WTC11 (cell line): ENCODE measurements at regions not wholly inside any gene's neighbourhood (a gene's known extent, or its start where the extent isn't known, plus 50 kb on each side); places are given as distances from the start of the nearest gene placed in this dataset.

Experiments used
- ATAC-seq: fragments of 200-7000 bp; cut with Tn5 transposase; 2 replicates; pipeline ENCODE4 v1.10.0; 2021; ENCODE audit warnings: mild to moderate bottlenecking, moderate library complexity
- CTCF ChIA-PET: fragments of 300-600 bp; sonication (Branson Sonifier 250); formaldehyde crosslinking; loops from one replicate; lab custom pipeline; 2021; ENCODE audit warnings: antibody characterized with exemption; lab: Charles Lee
- POLR2A ChIA-PET: fragments of 350-600 bp; sonication (Branson Sonifier 250); formaldehyde crosslinking; loops from one replicate; lab custom pipeline; 2021; ENCODE audit warnings: antibody characterized with exemption; lab: Charles Lee
- DNase-seq: peaks from one replicate; pipeline ENCODE4 v3.0.0; 2021; ENCODE audit warnings: low spot score
- H3K27ac Mint-ChIP-seq: 2 replicates; pipeline ENCODE4 v1.8.0; 2021; ENCODE audit warnings: mixed read lengths
- H3K27me3 Mint-ChIP-seq: 2 replicates; pipeline ENCODE4 v1.8.0; 2021; ENCODE audit warnings: low read depth, mild to moderate bottlenecking, moderate library complexity, mixed read lengths
- H3K36me3 Mint-ChIP-seq: 2 replicates; pipeline ENCODE4 v1.8.0; 2021; ENCODE audit warnings: mixed read lengths
- H3K4me1 Mint-ChIP-seq: 2 replicates; pipeline ENCODE4 v1.8.0; 2022; ENCODE audit warnings: mixed read lengths
- H3K4me3 Mint-ChIP-seq: 2 replicates; pipeline ENCODE4 v1.8.0; 2021; ENCODE audit warnings: mild to moderate bottlenecking, moderate library complexity, mixed read lengths
- H3K9me3 Mint-ChIP-seq: 2 replicates; pipeline ENCODE4 v1.8.0; 2021; ENCODE audit warnings: mixed read lengths
- AR ChIP-seq: fragments of 250-450 bp; sonication (Bioruptor Pico); IDR thresholded peaks from 2 replicates; pipeline ENCODE4 v1.9.0; 2021; ENCODE audit warnings: mild to moderate bottlenecking
- ATF3 ChIP-seq: sonication (generic); formaldehyde crosslinking; conservative IDR thresholded peaks from 2 replicates; pipeline ENCODE4 v1.8.1; 2022; ENCODE audit warnings: mild to moderate bottlenecking, missing genetic modification reagents
- CDX4 ChIP-seq: fragments of 250-450 bp; sonication (Bioruptor Pico); IDR thresholded peaks from 2 replicates; pipeline ENCODE4 v1.9.0; 2021; ENCODE audit warnings: moderate library complexity, mild to moderate bottlenecking, inconsistent platforms, borderline replicate concordance
- ELF4 ChIP-seq: sonication (generic); formaldehyde crosslinking; IDR thresholded peaks from 2 replicates; pipeline ENCODE4 v1.8.1; 2022; ENCODE audit warnings: low read depth, mild to moderate bottlenecking, moderate library complexity, missing genetic modification reagents
- ETV6 ChIP-seq: sonication (generic); formaldehyde crosslinking; IDR thresholded peaks from 2 replicates; pipeline ENCODE4 v1.8.1; 2022; ENCODE audit warnings: mild to moderate bottlenecking, missing genetic modification reagents
- FOXJ3 ChIP-seq: sonication (generic); formaldehyde crosslinking; IDR thresholded peaks from 2 replicates; pipeline ENCODE4 v1.9.0; 2021; ENCODE audit warnings: missing genetic modification reagents, mild to moderate bottlenecking, borderline replicate concordance
- FOXP1 ChIP-seq: sonication (generic); formaldehyde crosslinking; IDR thresholded peaks from 2 replicates; pipeline ENCODE4 v1.8.0; 2022; ENCODE audit warnings: missing genetic modification reagents, mild to moderate bottlenecking, moderate library complexity, borderline replicate concordance
- GABPB1 ChIP-seq: sonication (generic); formaldehyde crosslinking; IDR thresholded peaks from 2 replicates; pipeline ENCODE4 v1.8.1; 2023; ENCODE audit warnings: mild to moderate bottlenecking, missing genetic modification reagents
- GTF2I ChIP-seq: fragments of 250-450 bp; sonication (Bioruptor Pico); conservative IDR thresholded peaks from 2 replicates; pipeline ENCODE4 v1.4.0; 2021; ENCODE audit warnings: mild to moderate bottlenecking
- HMGXB4 ChIP-seq: sonication (generic); formaldehyde crosslinking; IDR thresholded peaks from 2 replicates; pipeline ENCODE4 v1.8.1; 2023; ENCODE audit warnings: mild to moderate bottlenecking, moderate library complexity, missing genetic modification reagents
- MAX ChIP-seq: sonication (generic); formaldehyde crosslinking; IDR thresholded peaks from 2 replicates; pipeline ENCODE4 v1.8.0; 2022; ENCODE audit warnings: mild to moderate bottlenecking, missing genetic modification reagents
- MLX ChIP-seq: sonication (generic); formaldehyde crosslinking; IDR thresholded peaks from 2 replicates; pipeline ENCODE4 v1.8.1; 2023; ENCODE audit warnings: mild to moderate bottlenecking, missing genetic modification reagents, moderate library complexity
- RORB ChIP-seq: fragments of 250-450 bp; sonication (Bioruptor Pico); IDR thresholded peaks from 2 replicates; pipeline ENCODE4 v1.9.0; 2021; ENCODE audit warnings: mild to moderate bottlenecking
- ZNF416 ChIP-seq: fragments of 250-450 bp; sonication (Bioruptor Pico); IDR thresholded peaks from 2 replicates; pipeline ENCODE4 v1.9.0; 2021; ENCODE audit warnings: mild to moderate bottlenecking, inconsistent platforms
- ZNF423 ChIP-seq: fragments of 250-450 bp; sonication (Bioruptor Pico); IDR thresholded peaks from 2 replicates; pipeline ENCODE4 v2.1.2; 2022; ENCODE audit warnings: mild to moderate bottlenecking, moderate library complexity
- ZNF512 ChIP-seq: sonication (generic); formaldehyde crosslinking; IDR thresholded peaks from 2 replicates; pipeline ENCODE4 v1.8.1; 2022; ENCODE audit warnings: missing genetic modification reagents, borderline replicate concordance

GRCh38 chr12:83349907-83350611 is 663.4 kb downstream of the TMTC2 start:
- CTCF ChIA-PET: no interaction called here
- POLR2A ChIA-PET: no interaction called here
- ATAC-seq (no peak), DNase-seq (no peak)
- Mint-ChIP-seq H3K4me1 (no peaks in the 10 kb centered on the region), H3K9me3 (no peaks in the 10 kb centered on the region), H3K4me3 (no peak overlapping the region), H3K27me3 (no peaks in the 10 kb centered on the region), H3K36me3 (no peaks in the 10 kb centered on the region), H3K27ac (no peak overlapping the region)
- TF ChIP-seq ZNF416 (CRISPR knock-in tag) (no peak), ATF3 (CRISPR knock-in tag) (no peak), ZNF423 (CRISPR knock-in tag) (no peak), FOXP1 (CRISPR knock-in tag) (no peak), MLX (no peak)

GRCh38 chr12:83346333-83346732 is 659.6 kb downstream of the TMTC2 start:
- Mint-ChIP-seq H3K4me1 (no peaks in the 10 kb centered on the region), H3K4me3 (no peak overlapping the region)

GRCh38 chr12:83343767-83344166 is 657.1 kb downstream of the TMTC2 start:
- Mint-ChIP-seq H3K36me3 (peaks cover 4% of the 10 kb centered on the region; the same call in 1 of the 2 replicates), H3K9me3 (peaks cover 31% of the 10 kb centered on the region), H3K4me1 (peaks cover under 1% of the 10 kb centered on the region; the same call in 1 of the 2 replicates), H3K27ac (no peak overlapping the region), H3K27me3 (no peaks in the 10 kb centered on the region), H3K4me3 (no peak overlapping the region)
- ATAC-seq (no peak), DNase-seq (no peak)
- ChIA-PET CTCF (no interaction called here), POLR2A (no interaction called here)
- TF ChIP-seq AR: no peak
- TF ChIP-seq GTF2I (CRISPR knock-in tag): no peak
- TF ChIP-seq FOXJ3: no peak
- TF ChIP-seq RORB (CRISPR knock-in tag): no peak
- TF ChIP-seq MAX (CRISPR knock-in tag): no peak
- TF ChIP-seq ZNF512 (CRISPR knock-in tag): no peak
- no peak for TF ChIP-seq ETV6
- no peak for TF ChIP-seq GABPB1 (CRISPR knock-in tag)
- TF ChIP-seq HMGXB4 (CRISPR knock-in tag): no peak
- TF ChIP-seq CDX4 (CRISPR knock-in tag): no peak

More at GRCh38 chr12:83346333-83346732, 659.6 kb downstream of the TMTC2 start:
- no peak for DNase-seq
- peaks cover 26% of the 10 kb centered on the region for H3K9me3 Mint-ChIP-seq
- ChIA-PET CTCF (no interaction called here), POLR2A (no interaction called here)
- no peaks in the 10 kb centered on the region for H3K27me3 Mint-ChIP-seq
- no peak for ATAC-seq
- TF ChIP-seq ELF4 (CRISPR knock-in tag): no peak
- H3K27ac Mint-ChIP-seq: no peak overlapping the region
- peaks cover 4% of the 10 kb centered on the region; the same call in 1 of the 2 replicates for H3K36me3 Mint-ChIP-seq
